Neural cell (in vitro differentiated cells): ENCODE measurements at regions not wholly inside any gene's neighbourhood (a gene's known extent, or its start where the extent isn't known, plus 50 kb on each side); places are given as distances from the start of the nearest gene placed in this dataset.

Experiments
- H2AFZ ChIP-seq: fragments of 200-600, 300-800 bp; sonication (generic), shearing (Covaris generic); 2 replicates; pipeline ENCODE4 v1.6.0; 2014; ENCODE audit warnings: low read depth, mild to moderate bottlenecking, antibody characterized with exemption, low read length, moderate library complexity
- H3F3A ChIP-seq: fragments of 200-600 bp; shearing (Covaris generic); 2 replicates; pipeline ENCODE4 v1.6.1; 2016; ENCODE audit warnings: mild to moderate bottlenecking, moderate library complexity, mixed read lengths, antibody characterized with exemption, low read length; ENCODE audit not compliant: insufficient read depth, poor library complexity, severe bottlenecking
- H3K27ac ChIP-seq: fragments of 200-600, 300-800 bp; sonication (generic), shearing (Covaris generic); 2 replicates; pipeline ENCODE4 v1.5.1; 2014; ENCODE audit warnings: mild to moderate bottlenecking, low read length, moderate library complexity
- H3K27me3 ChIP-seq: fragments of 300-800, 200-600 bp; sonication (generic), shearing (Covaris generic); 2 replicates; pipeline ENCODE4 v1.6.0; 2014; ENCODE audit warnings: mild to moderate bottlenecking, low read depth, low read length, moderate library complexity; ENCODE audit not compliant: insufficient read depth
- H3K36me3 ChIP-seq: fragments of 300-800, 200-600 bp; sonication (generic), shearing (Covaris generic); 2 replicates; pipeline ENCODE4 v1.5.1; 2014; ENCODE audit warnings: mild to moderate bottlenecking, antibody characterized with exemption, low read length, moderate library complexity; ENCODE audit not compliant: insufficient read depth
- H3K4me2 ChIP-seq: fragments of 300-800, 200-600 bp; sonication (generic), shearing (Covaris generic); 2 replicates; pipeline ENCODE4 v1.6.0; 2014; ENCODE audit warnings: mild to moderate bottlenecking, low read length
- H3K4me3 ChIP-seq: fragments of 300-800, 200-600 bp; sonication (generic), shearing (Covaris generic); 2 replicates; pipeline ENCODE4 v1.5.1; 2014; ENCODE audit warnings: mild to moderate bottlenecking, low read length, moderate library complexity
- H3K79me2 ChIP-seq: fragments of 200-600 bp; shearing (Covaris generic); replicated peaks from 2 replicates; pipeline ENCODE4 v1.6.0; 2014; ENCODE audit warnings: mild to moderate bottlenecking, low read length, moderate library complexity; ENCODE audit not compliant: insufficient read depth
- H3K9ac ChIP-seq: fragments of 300-800, 200-600 bp; sonication (generic), shearing (Covaris generic); 2 replicates; pipeline ENCODE4 v1.6.1; 2016; ENCODE audit warnings: mild to moderate bottlenecking, low read length, mixed read lengths
- H3K9me2 ChIP-seq: fragments of 200-600 bp; shearing (Covaris generic); 2 replicates; pipeline ENCODE4 v1.6.1; 2016; ENCODE audit warnings: mild to moderate bottlenecking, low read length, mixed read lengths; ENCODE audit not compliant: insufficient read depth
- H3K9me3 ChIP-seq: fragments of 200-600, 300-800 bp; sonication (generic), shearing (Covaris generic); 2 replicates; pipeline ENCODE4 v1.6.1; 2016; ENCODE audit warnings: mild to moderate bottlenecking, mixed run types, low read length, moderate library complexity, mixed read lengths
- H4K20me1 ChIP-seq: fragments of 200-600 bp; shearing (Covaris generic); 2 replicates; pipeline ENCODE4 v1.6.1; 2016; ENCODE audit warnings: mild to moderate bottlenecking, mixed run types; ENCODE audit not compliant: insufficient read depth
- EP300 ChIP-seq: fragments of 450-650 bp; conservative IDR thresholded peaks from 2 replicates; pipeline ENCODE4 v1.6.1; 2014; ENCODE audit warnings: antibody characterized with exemption, mild to moderate bottlenecking, moderate library complexity; ENCODE audit not compliant: poor library complexity, severe bottlenecking
- EZH2 ChIP-seq: fragments of 200-600, 300-800 bp; shearing (Covaris generic), sonication (generic); IDR thresholded peaks from 2 replicates; pipeline ENCODE4 v1.6.1; 2014; ENCODE audit warnings: antibody characterized with exemption, low read length, borderline replicate concordance, mild to moderate bottlenecking; ENCODE audit not compliant: insufficient read depth, poor library complexity, severe bottlenecking
- MXI1 ChIP-seq: fragments of 450-650 bp; conservative IDR thresholded peaks from 2 replicates; pipeline ENCODE4 v1.6.1; 2014; ENCODE audit warnings: antibody characterized with exemption, mild to moderate bottlenecking; ENCODE audit not compliant: poor library complexity, severe bottlenecking
- POLR2AphosphoS5 ChIP-seq: IDR thresholded peaks from 2 replicates; pipeline ENCODE4 v1.6.1; 2012
- RAD21 ChIP-seq: fragments of 450-650 bp; conservative IDR thresholded peaks from 2 replicates; pipeline ENCODE4 v1.6.1; 2014; ENCODE audit warnings: antibody characterized with exemption, mild to moderate bottlenecking, moderate library complexity
- REST ChIP-seq: IDR thresholded peaks from 2 replicates; pipeline ENCODE4 v1.6.1; 2012; ENCODE audit warnings: borderline replicate concordance
- SMC3 ChIP-seq: fragments of 450-650 bp; conservative IDR thresholded peaks from 2 replicates; pipeline ENCODE4 v1.6.1; 2014; ENCODE audit warnings: antibody characterized with exemption, mild to moderate bottlenecking, moderate library complexity; ENCODE audit not compliant: poor library complexity
- TAF1 ChIP-seq: IDR thresholded peaks from 2 replicates; pipeline ENCODE4 v1.6.1; 2012; ENCODE audit warnings: low read depth
- TF ChIP-seq, protein P1 (sequence below): fragments of 450-650 bp; IDR thresholded peaks from 2 replicates; pipeline ENCODE4 v1.5.1; 2014; ENCODE audit warnings: antibody characterized with exemption, mild to moderate bottlenecking, moderate library complexity; ENCODE audit not compliant: poor library complexity, severe bottlenecking

DNA sequence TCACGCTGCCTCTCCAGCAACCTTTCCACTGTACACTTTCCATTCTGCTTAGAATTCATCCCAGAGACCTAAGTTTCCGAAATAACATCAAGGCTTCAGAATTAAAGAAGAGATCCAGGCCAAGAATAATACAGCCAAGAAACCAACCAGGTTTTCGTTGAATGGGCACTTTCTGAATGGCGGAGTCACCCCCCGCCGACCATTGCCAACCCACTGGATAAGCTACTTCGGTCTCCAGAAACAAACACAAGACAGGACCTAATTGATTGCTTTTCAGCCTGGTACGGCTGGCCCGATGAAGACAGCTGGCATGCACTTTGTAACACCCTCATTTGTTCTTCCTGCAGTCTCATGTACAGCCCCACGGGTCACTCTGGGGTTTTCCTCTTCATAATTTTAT lies 308.1 kb upstream of the ZFHX3 start:
- no peaks in the 10 kb centered on the region for H3K27me3 ChIP-seq
- H3F3A ChIP-seq: no peaks in the 10 kb centered on the region
- no peak overlapping the region for H2AFZ ChIP-seq
- no peaks in the 10 kb centered on the region for H3K9me2 ChIP-seq
- H3K36me3 ChIP-seq: no peaks in the 10 kb centered on the region
- H3K79me2 ChIP-seq: no peaks in the 10 kb centered on the region
- no peak overlapping the region for H3K4me3 ChIP-seq
- H3K9me3 ChIP-seq: no peaks in the 10 kb centered on the region
- TF ChIP-seq REST (no peak), SMC3 (no peak), POLR2AphosphoS5 (no peak), MXI1 (no peak), EP300 (no peak), RAD21 (no peak), EZH2 (no peak), TAF1 (no peak)
- TF ChIP-seq, protein P1, sequence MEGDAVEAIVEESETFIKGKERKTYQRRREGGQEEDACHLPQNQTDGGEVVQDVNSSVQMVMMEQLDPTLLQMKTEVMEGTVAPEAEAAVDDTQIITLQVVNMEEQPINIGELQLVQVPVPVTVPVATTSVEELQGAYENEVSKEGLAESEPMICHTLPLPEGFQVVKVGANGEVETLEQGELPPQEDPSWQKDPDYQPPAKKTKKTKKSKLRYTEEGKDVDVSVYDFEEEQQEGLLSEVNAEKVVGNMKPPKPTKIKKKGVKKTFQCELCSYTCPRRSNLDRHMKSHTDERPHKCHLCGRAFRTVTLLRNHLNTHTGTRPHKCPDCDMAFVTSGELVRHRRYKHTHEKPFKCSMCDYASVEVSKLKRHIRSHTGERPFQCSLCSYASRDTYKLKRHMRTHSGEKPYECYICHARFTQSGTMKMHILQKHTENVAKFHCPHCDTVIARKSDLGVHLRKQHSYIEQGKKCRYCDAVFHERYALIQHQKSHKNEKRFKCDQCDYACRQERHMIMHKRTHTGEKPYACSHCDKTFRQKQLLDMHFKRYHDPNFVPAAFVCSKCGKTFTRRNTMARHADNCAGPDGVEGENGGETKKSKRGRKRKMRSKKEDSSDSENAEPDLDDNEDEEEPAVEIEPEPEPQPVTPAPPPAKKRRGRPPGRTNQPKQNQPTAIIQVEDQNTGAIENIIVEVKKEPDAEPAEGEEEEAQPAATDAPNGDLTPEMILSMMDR: no peak
- H3K9ac ChIP-seq: no peak overlapping the region
- H3K27ac ChIP-seq: no peak overlapping the region
- no peak overlapping the region for H3K4me2 ChIP-seq
- no peaks in the 10 kb centered on the region for H4K20me1 ChIP-seq

DNA sequence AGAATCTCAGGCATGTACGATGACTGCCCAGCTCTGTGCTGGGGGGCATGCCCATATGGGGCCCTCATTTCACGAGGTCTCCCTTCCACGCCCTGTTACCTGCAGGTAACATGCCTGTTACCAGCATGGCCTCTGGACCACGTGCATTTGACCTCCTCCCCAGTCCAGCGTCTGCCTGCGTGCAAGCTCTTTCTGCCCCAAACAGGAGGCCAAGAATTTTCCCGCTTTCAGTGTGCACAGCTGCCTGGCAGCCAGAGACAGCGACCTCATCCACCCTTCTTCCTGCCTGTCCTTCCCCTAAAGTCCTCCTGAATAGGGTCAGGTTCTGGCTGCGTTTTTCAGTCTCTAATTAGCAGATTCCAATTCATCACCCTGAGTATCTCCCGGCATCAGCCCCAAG lies 306.5 kb upstream of the ZFHX3 start:
- Histone ChIP-seq H3K27ac (no peak overlapping the region), H3K9me3 (no peaks in the 10 kb centered on the region), H3K36me3 (no peaks in the 10 kb centered on the region), H3K4me3 (no peak overlapping the region), H3F3A (no peaks in the 10 kb centered on the region), H2AFZ (no peak overlapping the region), H3K79me2 (no peaks in the 10 kb centered on the region), H4K20me1 (no peaks in the 10 kb centered on the region), H3K9ac (no peak overlapping the region), H3K9me2 (no peaks in the 10 kb centered on the region), H3K4me2 (no peak overlapping the region), H3K27me3 (no peaks in the 10 kb centered on the region)
- no peak for TF ChIP-seq EP300
- TF ChIP-seq REST: no peak
- TF ChIP-seq MXI1: no peak
- TF ChIP-seq TAF1: no peak
- no peak for TF ChIP-seq EZH2
- TF ChIP-seq SMC3: no peak
- TF ChIP-seq POLR2AphosphoS5: no peak
- TF ChIP-seq, protein P1: no peak
- TF ChIP-seq RAD21: no peak
